ENCODE measurements at regions not wholly inside any gene's neighbourhood (a gene's known extent, or its start where the extent isn't known, plus 50 kb on each side); places are given as distances from the start of the nearest gene placed in this dataset.
"Not testable (repeated sequence)": the region's sequence is repeated elsewhere in the genome, so short reads cannot be mapped to it uniquely, and the experiment has no call there.

DNA sequence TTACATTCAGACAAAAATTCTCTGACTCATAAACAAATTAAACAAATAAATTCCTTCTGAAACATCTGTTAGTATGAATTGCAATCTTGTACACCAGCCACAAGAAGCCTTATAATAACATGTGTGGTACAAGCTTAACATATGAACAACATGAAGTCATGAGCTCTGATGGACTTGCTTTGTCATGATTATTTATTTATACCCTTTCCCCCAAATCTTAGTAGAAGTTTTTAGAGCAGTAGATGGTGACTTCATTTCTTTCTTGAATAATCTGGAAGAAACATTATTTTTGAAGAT is 633.4 kb downstream of the EPHA3 start:
- DNase-seq (no peak), ATAC-seq (ENCODE audit: low read depth) (no peak)
- POLR2A ChIA-PET = no interaction called here
- no peaks in the 10 kb centered on the region for H3K36me3 ChIP-seq (replicated peaks in 1 of 2; ENCODE audit: control extremely low read depth in 1 of 2, control insufficient read depth in 1 of 2, extremely low read depth in 1 of 2, insufficient read depth in 2 of 2, low read length in 1 of 2)
- Mint-ChIP-seq H3K27ac (no peak overlapping the region), H3K4me1 (no peaks in the 10 kb centered on the region), H3K9me3 (ENCODE audit: insufficient read depth) (peaks cover 7% of the 10 kb centered on the region), H3K27me3 (no peaks in the 10 kb centered on the region), H3K4me3 (no peak overlapping the region)
- no peak for TF ChIP-seq EZH2 (IDR thresholded peaks at IDR 0.05; ENCODE audit: borderline replicate concordance, insufficient read depth, low read depth, low read length, poor library complexity, severe bottlenecking)
- TF ChIP-seq, protein P1, sequence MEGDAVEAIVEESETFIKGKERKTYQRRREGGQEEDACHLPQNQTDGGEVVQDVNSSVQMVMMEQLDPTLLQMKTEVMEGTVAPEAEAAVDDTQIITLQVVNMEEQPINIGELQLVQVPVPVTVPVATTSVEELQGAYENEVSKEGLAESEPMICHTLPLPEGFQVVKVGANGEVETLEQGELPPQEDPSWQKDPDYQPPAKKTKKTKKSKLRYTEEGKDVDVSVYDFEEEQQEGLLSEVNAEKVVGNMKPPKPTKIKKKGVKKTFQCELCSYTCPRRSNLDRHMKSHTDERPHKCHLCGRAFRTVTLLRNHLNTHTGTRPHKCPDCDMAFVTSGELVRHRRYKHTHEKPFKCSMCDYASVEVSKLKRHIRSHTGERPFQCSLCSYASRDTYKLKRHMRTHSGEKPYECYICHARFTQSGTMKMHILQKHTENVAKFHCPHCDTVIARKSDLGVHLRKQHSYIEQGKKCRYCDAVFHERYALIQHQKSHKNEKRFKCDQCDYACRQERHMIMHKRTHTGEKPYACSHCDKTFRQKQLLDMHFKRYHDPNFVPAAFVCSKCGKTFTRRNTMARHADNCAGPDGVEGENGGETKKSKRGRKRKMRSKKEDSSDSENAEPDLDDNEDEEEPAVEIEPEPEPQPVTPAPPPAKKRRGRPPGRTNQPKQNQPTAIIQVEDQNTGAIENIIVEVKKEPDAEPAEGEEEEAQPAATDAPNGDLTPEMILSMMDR (IDR thresholded peaks at IDR 0.05) = no peak
- H3K79me2 ChIP-seq (ENCODE audit: control insufficient read depth, insufficient read depth, low read length) = no peaks in the 10 kb centered on the region
- no peaks in the 10 kb centered on the region for H3K27me3 ChIP-seq (replicated peaks in 1 of 4; ENCODE audit: control extremely low read depth in 1 of 4, control insufficient read depth in 3 of 4, insufficient read depth in 4 of 4, low read length in 3 of 4)
- CTCF ChIA-PET = no interaction called here
- H2AFZ ChIP-seq (ENCODE audit: insufficient read depth, low read depth, low read length, poor library complexity, severe bottlenecking) = no peak overlapping the region
- no peaks in the 10 kb centered on the region for H3K9me3 ChIP-seq (ENCODE audit: control extremely low read depth in 1 of 3, control insufficient read depth in 2 of 3, insufficient read depth in 1 of 3, low read length in 2 of 3)
- no peaks in the 10 kb centered on the region for H3K4me1 ChIP-seq (ENCODE audit: control insufficient read depth in 2 of 2, insufficient read depth in 2 of 2, low read length in 2 of 2)
- H3K4me3 ChIP-seq (ENCODE audit: control extremely low read depth in 1 of 5, extremely low read depth in 1 of 5, insufficient read depth in 1 of 5, low read depth in 2 of 5, low read length in 4 of 5) = no peak overlapping the region
- H3K4me2 ChIP-seq (replicated peaks; ENCODE audit: low read depth, low read length, poor library complexity, severe bottlenecking) = no peak overlapping the region
- no peak overlapping the region for H3K27ac ChIP-seq (ENCODE audit: low read length in 2 of 2)
- H3K9ac ChIP-seq (ENCODE audit: low read length) = no peak overlapping the region
- no peaks in the 10 kb centered on the region for H4K20me1 ChIP-seq (ENCODE audit: control insufficient read depth, insufficient read depth, low read length, poor library complexity, severe bottlenecking)
- intact Hi-C loops (cut with micrococcal nuclease) = no loop called here

DNA sequence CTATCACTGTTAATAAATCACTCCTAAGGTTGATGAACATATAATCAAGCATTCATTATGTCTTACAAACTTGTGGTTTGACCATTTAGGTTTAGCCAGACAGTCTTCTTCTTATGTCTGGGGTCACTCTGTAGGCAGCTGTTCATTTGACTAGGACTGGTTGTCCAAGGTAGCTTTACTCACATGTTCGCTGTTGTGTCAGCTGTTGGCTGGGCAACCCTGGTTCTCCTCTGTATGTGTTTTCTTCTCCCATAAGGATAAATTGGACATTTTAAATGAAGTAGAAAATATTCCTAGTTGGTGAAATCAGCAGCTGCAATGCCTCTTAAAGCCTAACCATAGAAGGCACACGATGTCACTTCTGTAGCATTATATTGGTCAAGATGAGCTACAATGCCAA is 635.1 kb downstream of the EPHA3 start:
- no peak for ATAC-seq (ENCODE audit: low read depth)
- no peaks in the 10 kb centered on the region for H3K27me3 ChIP-seq (replicated peaks in 1 of 4; ENCODE audit: control extremely low read depth in 1 of 4, control insufficient read depth in 3 of 4, insufficient read depth in 4 of 4, low read length in 3 of 4)
- no peaks in the 10 kb centered on the region for H3K4me1 ChIP-seq (ENCODE audit: control insufficient read depth in 2 of 2, insufficient read depth in 2 of 2, low read length in 2 of 2)
- no peaks in the 10 kb centered on the region for H3K79me2 ChIP-seq (ENCODE audit: control insufficient read depth, insufficient read depth, low read length)
- H3K9me3 ChIP-seq (ENCODE audit: control extremely low read depth in 1 of 3, control insufficient read depth in 2 of 3, insufficient read depth in 1 of 3, low read length in 2 of 3) = peaks cover 0 to 2% (median 0%) of the 10 kb centered on the region in 3 donors
- Mint-ChIP-seq H3K4me1 (no peaks in the 10 kb centered on the region), H3K27ac (no peak overlapping the region), H3K4me3 (no peak overlapping the region), H3K27me3 (no peaks in the 10 kb centered on the region), H3K9me3 (ENCODE audit: insufficient read depth) (peaks cover 7% of the 10 kb centered on the region)
- intact Hi-C loops (cut with micrococcal nuclease) = no loop called here
- no peaks in the 10 kb centered on the region for H4K20me1 ChIP-seq (ENCODE audit: control insufficient read depth, insufficient read depth, low read length, poor library complexity, severe bottlenecking)
- CTCF ChIA-PET = no interaction called here
- H3K36me3 ChIP-seq (replicated peaks in 1 of 2; ENCODE audit: control extremely low read depth in 1 of 2, control insufficient read depth in 1 of 2, extremely low read depth in 1 of 2, insufficient read depth in 2 of 2, low read length in 1 of 2) = no peaks in the 10 kb centered on the region
- WGBS (ENCODE audit: insufficient coverage) = no CpG with 5 or more reads among the region's 2 CpGs
- H2AFZ ChIP-seq (ENCODE audit: insufficient read depth, low read depth, low read length, poor library complexity, severe bottlenecking) = no peak overlapping the region
- POLR2A ChIA-PET = no interaction called here
- no peak overlapping the region for H3K4me2 ChIP-seq (replicated peaks; ENCODE audit: low read depth, low read length, poor library complexity, severe bottlenecking)
- no peak overlapping the region for H3K27ac ChIP-seq (ENCODE audit: low read length in 2 of 2)
- H3K4me3 ChIP-seq (ENCODE audit: control extremely low read depth in 1 of 5, extremely low read depth in 1 of 5, insufficient read depth in 1 of 5, low read depth in 2 of 5, low read length in 4 of 5) = no peak overlapping the region
- TF ChIP-seq, protein P1 (IDR thresholded peaks at IDR 0.05) = no peak
- no peak for TF ChIP-seq EZH2 (IDR thresholded peaks at IDR 0.05; ENCODE audit: borderline replicate concordance, insufficient read depth, low read depth, low read length, poor library complexity, severe bottlenecking)
- H3K9ac ChIP-seq (ENCODE audit: low read length) = no peak overlapping the region
- no peak for DNase-seq

DNA sequence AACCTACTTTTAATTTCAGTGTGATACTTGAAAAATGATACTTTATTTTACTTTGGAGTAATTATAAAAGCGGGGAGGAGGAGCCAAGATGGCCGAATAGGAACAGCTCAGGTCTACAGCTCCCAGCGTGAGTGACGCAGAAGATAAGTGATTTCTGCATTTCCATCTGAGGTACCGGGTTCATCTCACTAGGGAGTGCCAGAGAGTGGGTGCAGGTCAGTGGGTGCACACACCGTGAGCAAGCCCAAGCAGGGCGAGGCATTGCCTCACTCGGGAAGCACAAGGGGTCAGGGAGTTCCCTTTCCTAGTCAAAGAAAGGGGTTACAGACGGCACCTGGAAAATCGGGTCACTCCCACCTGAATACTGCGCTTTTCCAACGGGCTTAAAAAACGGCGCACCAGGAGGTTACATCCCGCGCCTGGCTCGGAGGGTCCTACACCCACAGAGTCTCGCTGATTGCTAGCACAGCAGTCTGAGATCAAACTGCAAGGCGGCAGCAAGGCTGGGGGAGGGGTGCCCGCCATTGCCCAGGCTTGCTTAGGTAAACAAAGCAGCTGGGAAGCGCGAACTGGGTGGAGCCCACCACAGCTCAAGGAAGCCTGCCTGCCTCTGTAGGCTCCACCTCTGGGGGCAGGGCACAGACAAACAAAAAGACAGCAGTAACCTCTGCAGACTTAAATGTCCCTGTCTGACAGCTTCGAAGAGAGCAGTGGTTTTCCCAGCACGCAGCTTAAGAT is 640.3 kb downstream of the EPHA3 start:
- H3K4me1 ChIP-seq (ENCODE audit: control insufficient read depth in 2 of 2, insufficient read depth in 2 of 2, low read length in 2 of 2); H3K9me3 ChIP-seq (ENCODE audit: control extremely low read depth in 1 of 3, control insufficient read depth in 2 of 3, insufficient read depth in 1 of 3, low read length in 2 of 3); H3K27ac Mint-ChIP-seq; H3K27ac ChIP-seq (ENCODE audit: low read length in 2 of 2); H3K9ac ChIP-seq (ENCODE audit: low read length); H2AFZ ChIP-seq (ENCODE audit: insufficient read depth, low read depth, low read length, poor library complexity, severe bottlenecking); intact Hi-C loops (cut with micrococcal nuclease); H3K4me2 ChIP-seq (replicated peaks; ENCODE audit: low read depth, low read length, poor library complexity, severe bottlenecking); H3K4me3 Mint-ChIP-seq; H3K79me2 ChIP-seq (ENCODE audit: control insufficient read depth, insufficient read depth, low read length); H3K36me3 ChIP-seq (replicated peaks in 1 of 2; ENCODE audit: control extremely low read depth in 1 of 2, control insufficient read depth in 1 of 2, extremely low read depth in 1 of 2, insufficient read depth in 2 of 2, low read length in 1 of 2); ATAC-seq (ENCODE audit: low read depth); CTCF ChIA-PET; H3K4me1 Mint-ChIP-seq; H3K27me3 ChIP-seq (replicated peaks in 1 of 4; ENCODE audit: control extremely low read depth in 1 of 4, control insufficient read depth in 3 of 4, insufficient read depth in 4 of 4, low read length in 3 of 4); H3K4me3 ChIP-seq (ENCODE audit: control extremely low read depth in 1 of 5, extremely low read depth in 1 of 5, insufficient read depth in 1 of 5, low read depth in 2 of 5, low read length in 4 of 5); H4K20me1 ChIP-seq (ENCODE audit: control insufficient read depth, insufficient read depth, low read length, poor library complexity, severe bottlenecking); DNase-seq; POLR2A ChIA-PET; H3K9me3 Mint-ChIP-seq (ENCODE audit: insufficient read depth); H3K27me3 Mint-ChIP-seq: not testable (repeated sequence)
- 97% methylated on average over 19 of the region's 24 CpGs for WGBS (ENCODE audit: insufficient coverage)
